ENCODE measurements at regions not wholly inside any gene's neighbourhood (a gene's known extent, or its start where the extent isn't known, plus 50 kb on each side); places are given as distances from the start of the nearest gene placed in this dataset.

GRCh38 chr3:40864146-40864782, 335.0 kb upstream of the CTNNB1 start:
- Mint-ChIP-seq H3K4me1 (ENCODE audit: low read depth) (peaks cover 22% of the 10 kb centered on the region), H3K36me3 (ENCODE audit: insufficient read depth) (no peaks in the 10 kb centered on the region), H3K27me3 (peaks cover 2% of the 10 kb centered on the region), H3K4me3 (ENCODE audit: low read depth) (no peak overlapping the region), H3K9me3 (ENCODE audit: low read depth) (peaks cover 5% of the 10 kb centered on the region), H3K27ac (no peak overlapping the region)
- TF ChIP-seq CTCF (IDR thresholded peaks at IDR 0.05; ENCODE audit: unreplicated experiment) = no peak
- DNase-seq (ENCODE audit: low spot score, unreplicated experiment) = no peak

GRCh38 chr3:40864915-40865314, 334.4 kb upstream of the CTNNB1 start:
- peaks cover 5% of the 10 kb centered on the region for H3K9me3 Mint-ChIP-seq (ENCODE audit: low read depth)
- no peak overlapping the region for H3K4me3 Mint-ChIP-seq (ENCODE audit: low read depth)
- TF ChIP-seq CTCF (IDR thresholded peaks at IDR 0.05; ENCODE audit: unreplicated experiment) = no peak
- no peak for DNase-seq (ENCODE audit: low spot score, unreplicated experiment)
- peaks cover 5% of the 10 kb centered on the region for H3K27me3 Mint-ChIP-seq
- peaks cover 20% of the 10 kb centered on the region for H3K4me1 Mint-ChIP-seq (ENCODE audit: low read depth)
- no peaks in the 10 kb centered on the region for H3K36me3 Mint-ChIP-seq (ENCODE audit: insufficient read depth)
- H3K27ac Mint-ChIP-seq = no peak overlapping the region

- Mint-ChIP-seq H3K27ac (no peak overlapping the region), H3K4me3 (ENCODE audit: low read depth) (no peak overlapping the region), H3K9me3 (ENCODE audit: low read depth) (peaks cover 5% of the 10 kb centered on the region), H3K27me3 (peaks cover 12% of the 10 kb centered on the region), H3K36me3 (ENCODE audit: insufficient read depth) (no peaks in the 10 kb centered on the region), H3K4me1 (ENCODE audit: low read depth) (peaks cover 28% of the 10 kb centered on the region)
- TF ChIP-seq CTCF (IDR thresholded peaks at IDR 0.05; ENCODE audit: unreplicated experiment) = no peak
- DNase-seq (ENCODE audit: low spot score, unreplicated experiment) = no peak
Measured at GRCh38 chr3:40867797-40868196, 331.5 kb upstream of the CTNNB1 start.

- peaks cover 37% of the 10 kb centered on the region for H3K4me1 Mint-ChIP-seq (ENCODE audit: low read depth)
- H3K36me3 Mint-ChIP-seq (ENCODE audit: insufficient read depth) = no peaks in the 10 kb centered on the region
- no peak for TF ChIP-seq CTCF (IDR thresholded peaks at IDR 0.05; ENCODE audit: unreplicated experiment)
- peaks cover 12% of the 10 kb centered on the region for H3K27me3 Mint-ChIP-seq
- peaks cover 5% of the 10 kb centered on the region for H3K9me3 Mint-ChIP-seq (ENCODE audit: low read depth)
- H3K4me3 Mint-ChIP-seq (ENCODE audit: low read depth) = no peak overlapping the region
- DNase-seq (ENCODE audit: low spot score, unreplicated experiment) = no peak
- no peak overlapping the region for H3K27ac Mint-ChIP-seq
Measured at GRCh38 chr3:40869013-40869412, 330.3 kb upstream of the CTNNB1 start.

- no peak for DNase-seq (ENCODE audit: low spot score, unreplicated experiment)
- no peaks in the 10 kb centered on the region for H3K36me3 Mint-ChIP-seq (ENCODE audit: insufficient read depth)
Measured at GRCh38 chr3:40869939-40870338, 329.4 kb upstream of the CTNNB1 start.

More at GRCh38 chr3:40869939-40870338, 329.4 kb upstream of the CTNNB1 start:
- H3K27me3 Mint-ChIP-seq = peaks cover 10% of the 10 kb centered on the region
- peak overlapping the region; percentile 13 for H3K27ac Mint-ChIP-seq
- H3K4me1 Mint-ChIP-seq (ENCODE audit: low read depth) = peaks cover 38% of the 10 kb centered on the region
- peaks cover 5% of the 10 kb centered on the region for H3K9me3 Mint-ChIP-seq (ENCODE audit: low read depth)
- H3K4me3 Mint-ChIP-seq (ENCODE audit: low read depth) = no peak overlapping the region
- TF ChIP-seq CTCF (IDR thresholded peaks at IDR 0.05; ENCODE audit: unreplicated experiment) = peak; percentile 33

Measured in progenitor cell of endocrine pancreas (in vitro differentiated cells).